ENCODE measurements at regions not wholly inside any gene's neighbourhood (a gene's known extent, or its start where the extent isn't known, plus 50 kb on each side); places are given as distances from the start of the nearest gene placed in this dataset.

- no peaks in the 10 kb centered on the region for H3F3A ChIP-seq (ENCODE audit: insufficient read depth, low read length, poor library complexity, severe bottlenecking)
- H3K27ac ChIP-seq (ENCODE audit: low read length) = no peak overlapping the region
- no peak overlapping the region for H3K4me2 ChIP-seq (ENCODE audit: low read length)
- H2AFZ ChIP-seq (ENCODE audit: low read depth, low read length) = no peak overlapping the region
- H3K4me3 ChIP-seq (ENCODE audit: low read length) = no peak overlapping the region
- no peak overlapping the region for H3K9ac ChIP-seq (ENCODE audit: low read length)
- TF ChIP-seq CTCF (IDR thresholded peaks at IDR 0.05; ENCODE audit: poor library complexity, severe bottlenecking) (no peak), RAD21 (conservative IDR thresholded peaks at IDR 0.05) (no peak), EZH2 (IDR thresholded peaks at IDR 0.05; ENCODE audit: borderline replicate concordance, insufficient read depth, low read length, poor library complexity, severe bottlenecking) (no peak), POLR2AphosphoS5 (IDR thresholded peaks at IDR 0.05) (no peak), REST (IDR thresholded peaks at IDR 0.05; ENCODE audit: borderline replicate concordance) (no peak), MXI1 (conservative IDR thresholded peaks at IDR 0.05; ENCODE audit: poor library complexity, severe bottlenecking) (no peak)
- no peaks in the 10 kb centered on the region for H3K36me3 ChIP-seq (ENCODE audit: insufficient read depth, low read length)
- H3K79me2 ChIP-seq (replicated peaks; ENCODE audit: insufficient read depth, low read length) = no peaks in the 10 kb centered on the region
- no peaks in the 10 kb centered on the region for H3K27me3 ChIP-seq (ENCODE audit: insufficient read depth, low read depth, low read length)
- no peaks in the 10 kb centered on the region for H4K20me1 ChIP-seq (ENCODE audit: insufficient read depth)
- no peaks in the 10 kb centered on the region for H3K9me3 ChIP-seq (ENCODE audit: low read length)
- no peaks in the 10 kb centered on the region for H3K9me2 ChIP-seq (ENCODE audit: insufficient read depth, low read length)
These were observed 659.0 kb downstream of the PTPRC start for GRCh38 chr1:199297887-199298286.

DNA sequence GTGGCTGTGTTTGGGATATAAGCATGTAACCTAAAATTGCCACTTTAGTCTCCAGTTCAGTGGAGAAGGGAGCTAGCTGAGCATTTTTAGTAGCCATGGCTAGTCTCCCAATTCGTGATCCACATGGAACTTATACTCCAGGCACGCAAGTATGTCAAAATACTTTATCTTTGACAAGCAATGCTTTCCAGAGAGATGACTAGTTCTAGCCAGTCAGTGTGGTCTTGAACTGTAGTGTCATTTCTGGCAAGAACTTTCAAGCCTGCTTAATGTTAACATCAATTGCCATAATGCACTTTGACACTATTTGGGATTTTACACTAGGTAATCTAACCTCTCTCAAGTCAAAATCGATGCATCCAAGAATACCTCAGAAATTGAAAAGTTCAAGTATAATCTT is 660.0 kb downstream of the PTPRC start:
- no peaks in the 10 kb centered on the region for H3K36me3 ChIP-seq (ENCODE audit: insufficient read depth, low read length)
- no peaks in the 10 kb centered on the region for H4K20me1 ChIP-seq (ENCODE audit: insufficient read depth)
- H3K27me3 ChIP-seq (ENCODE audit: insufficient read depth, low read depth, low read length) = no peaks in the 10 kb centered on the region
- H3K27ac ChIP-seq (ENCODE audit: low read length) = no peak overlapping the region
- no peak for TF ChIP-seq TAF1 (IDR thresholded peaks at IDR 0.05; ENCODE audit: low read depth)
- no peak for TF ChIP-seq POLR2AphosphoS5 (IDR thresholded peaks at IDR 0.05)
- TF ChIP-seq SMC3 (conservative IDR thresholded peaks at IDR 0.05; ENCODE audit: poor library complexity) = no peak
- H3K4me2 ChIP-seq (ENCODE audit: low read length) = no peak overlapping the region
- no peak overlapping the region for H2AFZ ChIP-seq (ENCODE audit: low read depth, low read length)
- no peak overlapping the region for H3K4me3 ChIP-seq (ENCODE audit: low read length)
- H3F3A ChIP-seq (ENCODE audit: insufficient read depth, low read length, poor library complexity, severe bottlenecking) = no peaks in the 10 kb centered on the region
- no peaks in the 10 kb centered on the region for H3K9me2 ChIP-seq (ENCODE audit: insufficient read depth, low read length)
- no peaks in the 10 kb centered on the region for H3K9me3 ChIP-seq (ENCODE audit: low read length)
- no peak overlapping the region for H3K9ac ChIP-seq (ENCODE audit: low read length)
- H3K79me2 ChIP-seq (replicated peaks; ENCODE audit: insufficient read depth, low read length) = no peaks in the 10 kb centered on the region

GRCh38 chr1:199301472-199302217 is 662.8 kb downstream of the PTPRC start:
- no peaks in the 10 kb centered on the region for H3K9me3 ChIP-seq (ENCODE audit: low read length)
- no peaks in the 10 kb centered on the region for H4K20me1 ChIP-seq (ENCODE audit: insufficient read depth)
- no peaks in the 10 kb centered on the region for H3K27me3 ChIP-seq (ENCODE audit: insufficient read depth, low read depth, low read length)
- no peaks in the 10 kb centered on the region for H3K36me3 ChIP-seq (ENCODE audit: insufficient read depth, low read length)
- no peak overlapping the region for H3K27ac ChIP-seq (ENCODE audit: low read length)
- no peak overlapping the region for H3K4me3 ChIP-seq (ENCODE audit: low read length)
- no peak for TF ChIP-seq TAF1 (IDR thresholded peaks at IDR 0.05; ENCODE audit: low read depth)
- TF ChIP-seq POLR2AphosphoS5 (IDR thresholded peaks at IDR 0.05) = no peak
- no peak for TF ChIP-seq EP300 (conservative IDR thresholded peaks at IDR 0.05; ENCODE audit: poor library complexity, severe bottlenecking)
- TF ChIP-seq CTCF (IDR thresholded peaks at IDR 0.05; ENCODE audit: poor library complexity, severe bottlenecking) = no peak
- no peak for TF ChIP-seq RAD21 (conservative IDR thresholded peaks at IDR 0.05)
- TF ChIP-seq SMC3 (conservative IDR thresholded peaks at IDR 0.05; ENCODE audit: poor library complexity) = no peak
- H3K79me2 ChIP-seq (replicated peaks; ENCODE audit: insufficient read depth, low read length) = no peaks in the 10 kb centered on the region
- no peak overlapping the region for H3K9ac ChIP-seq (ENCODE audit: low read length)
- no peaks in the 10 kb centered on the region for H3F3A ChIP-seq (ENCODE audit: insufficient read depth, low read length, poor library complexity, severe bottlenecking)
- no peaks in the 10 kb centered on the region for H3K9me2 ChIP-seq (ENCODE audit: insufficient read depth, low read length)
- H3K4me2 ChIP-seq (ENCODE audit: low read length) = no peak overlapping the region
- H2AFZ ChIP-seq (ENCODE audit: low read depth, low read length) = no peak overlapping the region

Data from neural cell (in vitro differentiated cells).